ENCODE measurements at regions not wholly inside any gene's neighbourhood (a gene's known extent, or its start where the extent isn't known, plus 50 kb on each side); places are given as distances from the start of the nearest gene placed in this dataset.

DNA sequence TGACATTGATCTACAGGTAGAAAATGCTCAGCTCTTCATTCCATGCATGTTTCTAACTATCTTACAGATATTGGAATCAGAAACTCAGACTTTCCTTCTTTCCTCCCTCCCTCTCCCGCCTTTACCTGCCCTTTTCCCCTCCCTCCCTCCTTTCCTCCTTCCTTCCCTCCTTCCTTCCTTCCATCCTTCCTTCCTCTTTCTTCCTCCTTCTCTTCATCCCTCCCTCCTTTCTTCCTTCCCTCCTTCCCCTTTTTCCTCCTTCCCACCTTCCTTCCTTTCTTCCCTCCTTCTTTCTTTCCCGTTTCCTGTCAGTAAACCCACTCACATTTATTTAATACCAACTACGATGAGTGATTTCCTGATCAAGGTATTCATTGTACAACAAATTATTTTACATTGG lies 113.4 kb upstream of the IRS2 start:
- Histone ChIP-seq H3K4me2 (ENCODE audit: insufficient read depth, low read length) (no peak overlapping the region), H3K4me1 (replicated peaks in 1 of 2; ENCODE audit: control insufficient read depth in 2 of 2, insufficient read depth in 2 of 2, low read length in 2 of 2) (no peaks in the 10 kb centered on the region), H4K20me1 (replicated peaks; ENCODE audit: control insufficient read depth, insufficient read depth, low read length) (no peaks in the 10 kb centered on the region), H2AFZ (ENCODE audit: low read depth, low read length) (no peak overlapping the region), H3K9ac (ENCODE audit: insufficient read depth in 1 of 2, low read depth in 2 of 2, low read length in 2 of 2) (no peak overlapping the region), H3K9me1 (ENCODE audit: control insufficient read depth, insufficient read depth, low read length) (no peaks in the 10 kb centered on the region), H3K79me2 (ENCODE audit: control insufficient read depth, insufficient read depth, low read length) (no peaks in the 10 kb centered on the region), H3K4me3 (no peak overlapping the region), H3K27me3 (ENCODE audit: control insufficient read depth in 2 of 2, insufficient read depth in 2 of 2, low read length in 2 of 2) (no peaks in the 10 kb centered on the region), H3K9me3 (replicated peaks; ENCODE audit: control insufficient read depth, insufficient read depth, low read depth, low read length) (no peaks in the 10 kb centered on the region), H3K36me3 (ENCODE audit: control insufficient read depth, insufficient read depth, low read length) (no peaks in the 10 kb centered on the region), H3K27ac (ENCODE audit: extremely low read depth, low read depth, low read length) (no peak overlapping the region)
- no peak for ATAC-seq
- in situ Hi-C loops (cut with MboI) = no loop called here
- no peak for DNase-seq (ENCODE audit: extremely low read depth in 1 of 4, low spot score in 3 of 4)
- ChIA-PET POLR2A (no interaction called here), CTCF (ENCODE audit: low intra/inter-chr PET ratio) (no interaction called here)
- intact Hi-C loops (cut with micrococcal nuclease) = no loop called here
- no TSS peak for BruUV-seq (replicated peaks)
- no peak for FAIRE-seq
- TF ChIP-seq, protein P1, sequence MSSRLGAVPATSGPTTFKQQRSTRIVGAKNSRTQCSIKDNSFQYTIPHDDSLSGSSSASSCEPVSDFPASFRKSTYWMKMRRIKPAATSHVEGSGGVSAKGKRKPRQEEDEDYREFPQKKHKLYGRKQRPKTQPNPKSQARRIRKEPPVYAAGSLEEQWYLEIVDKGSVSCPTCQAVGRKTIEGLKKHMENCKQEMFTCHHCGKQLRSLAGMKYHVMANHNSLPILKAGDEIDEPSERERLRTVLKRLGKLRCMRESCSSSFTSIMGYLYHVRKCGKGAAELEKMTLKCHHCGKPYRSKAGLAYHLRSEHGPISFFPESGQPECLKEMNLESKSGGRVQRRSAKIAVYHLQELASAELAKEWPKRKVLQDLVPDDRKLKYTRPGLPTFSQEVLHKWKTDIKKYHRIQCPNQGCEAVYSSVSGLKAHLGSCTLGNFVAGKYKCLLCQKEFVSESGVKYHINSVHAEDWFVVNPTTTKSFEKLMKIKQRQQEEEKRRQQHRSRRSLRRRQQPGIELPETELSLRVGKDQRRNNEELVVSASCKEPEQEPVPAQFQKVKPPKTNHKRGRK (tag; IDR thresholded peaks at IDR 0.05) = peak; percentile 78
- TF ChIP-seq, protein P2, sequence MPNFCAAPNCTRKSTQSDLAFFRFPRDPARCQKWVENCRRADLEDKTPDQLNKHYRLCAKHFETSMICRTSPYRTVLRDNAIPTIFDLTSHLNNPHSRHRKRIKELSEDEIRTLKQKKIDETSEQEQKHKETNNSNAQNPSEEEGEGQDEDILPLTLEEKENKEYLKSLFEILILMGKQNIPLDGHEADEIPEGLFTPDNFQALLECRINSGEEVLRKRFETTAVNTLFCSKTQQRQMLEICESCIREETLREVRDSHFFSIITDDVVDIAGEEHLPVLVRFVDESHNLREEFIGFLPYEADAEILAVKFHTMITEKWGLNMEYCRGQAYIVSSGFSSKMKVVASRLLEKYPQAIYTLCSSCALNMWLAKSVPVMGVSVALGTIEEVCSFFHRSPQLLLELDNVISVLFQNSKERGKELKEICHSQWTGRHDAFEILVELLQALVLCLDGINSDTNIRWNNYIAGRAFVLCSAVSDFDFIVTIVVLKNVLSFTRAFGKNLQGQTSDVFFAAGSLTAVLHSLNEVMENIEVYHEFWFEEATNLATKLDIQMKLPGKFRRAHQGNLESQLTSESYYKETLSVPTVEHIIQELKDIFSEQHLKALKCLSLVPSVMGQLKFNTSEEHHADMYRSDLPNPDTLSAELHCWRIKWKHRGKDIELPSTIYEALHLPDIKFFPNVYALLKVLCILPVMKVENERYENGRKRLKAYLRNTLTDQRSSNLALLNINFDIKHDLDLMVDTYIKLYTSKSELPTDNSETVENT (CRISPR knock-in tag; IDR thresholded peaks at IDR 0.05) = no peak
- TF ChIP-seq HLTF (IDR thresholded peaks at IDR 0.05) = no peak
- 0% methylated on average over 2 of the region's 3 CpGs for WGBS (ENCODE audit: insufficient coverage, low coverage, missing lambda C conversion rate)
